ENCODE measurements at regions not wholly inside any gene's neighbourhood (a gene's known extent, or its start where the extent isn't known, plus 50 kb on each side); places are given as distances from the start of the nearest gene placed in this dataset.
"Not testable (repeated sequence)": the region's sequence is repeated elsewhere in the genome, so short reads cannot be mapped to it uniquely, and the experiment has no call there.

DNA sequence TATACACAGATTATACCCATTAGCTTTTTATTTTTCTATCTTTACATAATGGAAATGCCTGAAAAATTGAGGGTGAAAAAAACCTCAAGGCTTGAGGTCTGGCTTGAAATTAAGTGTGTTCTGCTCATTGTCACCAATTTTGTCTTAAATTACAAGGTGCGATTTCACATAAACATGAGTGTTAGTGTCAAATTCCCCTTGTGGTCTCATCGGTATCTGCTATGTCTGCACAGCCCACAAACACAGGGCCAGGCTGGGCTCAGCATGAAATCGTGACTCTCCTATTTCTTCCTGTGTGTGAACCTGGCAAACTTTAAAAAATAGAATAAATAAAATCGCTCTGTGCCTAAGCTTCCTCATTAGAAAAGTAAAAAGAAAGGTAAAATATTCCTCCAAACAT is 109.1 kb downstream of the CRLF2 start:
- no peak for DNase-seq (ENCODE audit: low read depth, low spot score)

DNA sequence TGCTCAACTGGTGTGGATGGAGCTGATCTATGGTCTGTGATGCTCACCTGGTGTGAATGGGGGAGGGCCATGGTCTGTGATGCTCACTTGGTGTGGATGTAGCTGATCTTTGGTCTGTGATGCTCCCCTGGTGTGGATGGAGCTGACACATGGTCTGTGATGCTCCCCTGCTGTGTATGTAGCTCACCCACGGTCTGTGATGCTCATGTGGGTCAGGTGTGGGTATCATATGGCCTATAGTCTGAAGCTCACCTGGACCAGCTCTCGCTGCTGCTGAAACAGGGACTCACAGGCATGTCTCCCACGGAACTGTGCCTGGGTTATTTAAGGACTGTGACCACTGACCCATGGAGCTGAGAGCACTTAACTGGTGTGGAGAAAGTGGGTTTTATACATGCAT is 109.7 kb downstream of the CRLF2 start:
- DNase-seq (ENCODE audit: low read depth, low spot score) = no peak

DNA sequence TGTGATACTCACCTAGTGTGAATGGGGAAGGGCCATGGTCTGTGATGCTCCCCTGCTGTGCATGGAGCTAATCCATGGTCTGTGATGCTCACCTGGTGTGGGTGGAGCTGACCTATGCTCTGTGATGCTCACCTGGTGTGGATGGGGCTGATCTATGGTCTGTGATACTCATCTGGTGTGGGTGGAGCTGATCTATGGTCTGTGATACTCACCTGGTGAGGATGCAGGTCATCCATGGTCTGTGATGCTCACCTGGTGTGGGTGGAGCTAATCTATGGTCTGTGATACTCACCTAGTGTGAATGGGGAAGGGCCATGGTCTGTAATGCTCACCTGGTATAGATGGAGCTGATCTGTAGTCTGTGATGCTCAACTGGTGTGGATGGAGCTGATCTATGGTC is 110.2 kb downstream of the CRLF2 start:
- not testable (repeated sequence) for DNase-seq (ENCODE audit: low read depth, low spot score)

DNA sequence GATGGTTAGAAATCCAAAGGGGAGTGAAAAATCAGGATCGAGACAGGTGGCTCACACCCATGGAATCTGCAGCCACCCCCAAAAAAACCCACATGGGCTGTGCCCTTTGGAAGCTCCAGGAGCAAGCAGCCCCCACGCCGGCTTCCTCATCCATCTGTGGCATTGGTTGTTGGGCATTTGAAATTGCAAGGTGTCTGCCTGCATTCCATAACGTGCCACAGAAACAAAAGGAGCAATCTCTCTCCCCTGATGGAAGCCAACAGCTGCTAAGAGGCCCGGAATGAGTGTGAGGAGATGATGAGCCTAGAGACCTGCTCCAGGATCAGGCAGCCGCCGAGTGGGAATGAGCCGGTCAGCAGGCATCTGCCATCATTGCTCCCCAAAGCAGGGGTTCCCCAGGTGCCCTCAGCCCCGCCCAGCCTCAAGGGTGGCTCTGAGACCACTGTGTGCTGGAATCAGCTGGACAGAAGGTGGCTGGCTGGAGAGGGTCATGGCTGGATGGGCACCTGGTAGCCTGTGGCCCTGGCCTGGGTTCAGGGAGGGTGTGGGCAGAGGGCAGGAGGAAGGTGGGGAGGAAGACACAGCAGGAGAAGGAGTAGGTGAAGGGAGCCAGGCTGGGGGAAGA is 113.2 kb downstream of the CRLF2 start:
- DNase-seq (ENCODE audit: low read depth, low spot score) = no peak

DNA sequence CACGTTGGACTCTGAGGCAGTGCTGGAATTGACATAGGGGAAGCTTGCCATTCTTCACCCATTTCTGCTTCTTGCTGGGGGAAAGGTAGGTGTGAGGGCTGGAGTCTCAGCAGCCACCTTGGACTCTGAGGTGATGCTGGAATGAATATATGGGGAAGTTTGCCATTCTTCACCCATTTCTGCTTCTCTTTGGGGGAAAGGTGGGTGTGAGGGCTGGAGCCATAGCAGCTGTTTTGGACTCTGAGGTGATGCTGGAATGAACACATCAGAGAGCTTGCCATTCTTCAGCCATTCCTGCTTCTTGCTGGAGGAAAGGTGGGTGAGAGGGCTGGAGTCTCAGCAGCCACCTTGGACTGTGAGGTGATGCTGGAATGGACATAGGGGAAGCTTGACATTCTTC is 115.1 kb downstream of the CRLF2 start:
- no peak for DNase-seq (ENCODE audit: low read depth, low spot score)

DNA sequence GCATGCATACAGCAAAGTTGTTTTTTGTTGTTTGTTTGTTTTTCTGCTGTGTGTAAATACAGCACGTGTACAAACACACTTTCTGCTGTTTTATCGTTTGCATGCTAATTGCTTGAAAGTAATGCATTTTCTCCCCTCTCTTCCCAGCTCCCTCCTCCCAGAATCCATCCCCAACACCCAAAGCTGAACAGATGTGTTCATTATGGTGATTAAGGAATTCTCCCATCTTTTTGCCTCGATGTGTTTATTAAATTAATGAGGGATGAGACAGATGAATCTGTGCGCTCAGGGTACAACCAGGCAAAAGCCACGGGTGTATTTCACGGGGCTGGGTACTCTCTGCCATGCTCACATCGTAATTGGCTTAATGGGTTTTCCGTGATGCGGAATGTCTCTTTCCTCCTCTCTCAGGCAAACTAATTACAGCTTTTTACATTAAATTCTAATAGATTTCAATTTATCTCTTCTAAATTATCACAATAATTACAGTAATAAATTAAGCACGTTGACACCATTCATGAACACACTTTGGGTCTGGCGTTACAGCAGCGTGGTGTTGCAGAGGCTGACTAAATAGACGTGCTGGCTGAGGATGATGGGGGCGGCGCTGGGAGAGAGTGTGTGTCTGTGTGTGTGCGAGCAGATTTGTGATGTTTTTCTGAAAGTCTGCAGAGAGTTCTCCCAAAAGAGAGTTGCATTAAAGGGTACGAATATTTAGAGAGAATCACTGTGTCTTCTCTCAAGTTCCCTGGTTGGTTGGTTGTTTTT is 117.7 kb downstream of the CRLF2 start:
- DNase-seq (ENCODE audit: low read depth, low spot score) = no peak

DNA sequence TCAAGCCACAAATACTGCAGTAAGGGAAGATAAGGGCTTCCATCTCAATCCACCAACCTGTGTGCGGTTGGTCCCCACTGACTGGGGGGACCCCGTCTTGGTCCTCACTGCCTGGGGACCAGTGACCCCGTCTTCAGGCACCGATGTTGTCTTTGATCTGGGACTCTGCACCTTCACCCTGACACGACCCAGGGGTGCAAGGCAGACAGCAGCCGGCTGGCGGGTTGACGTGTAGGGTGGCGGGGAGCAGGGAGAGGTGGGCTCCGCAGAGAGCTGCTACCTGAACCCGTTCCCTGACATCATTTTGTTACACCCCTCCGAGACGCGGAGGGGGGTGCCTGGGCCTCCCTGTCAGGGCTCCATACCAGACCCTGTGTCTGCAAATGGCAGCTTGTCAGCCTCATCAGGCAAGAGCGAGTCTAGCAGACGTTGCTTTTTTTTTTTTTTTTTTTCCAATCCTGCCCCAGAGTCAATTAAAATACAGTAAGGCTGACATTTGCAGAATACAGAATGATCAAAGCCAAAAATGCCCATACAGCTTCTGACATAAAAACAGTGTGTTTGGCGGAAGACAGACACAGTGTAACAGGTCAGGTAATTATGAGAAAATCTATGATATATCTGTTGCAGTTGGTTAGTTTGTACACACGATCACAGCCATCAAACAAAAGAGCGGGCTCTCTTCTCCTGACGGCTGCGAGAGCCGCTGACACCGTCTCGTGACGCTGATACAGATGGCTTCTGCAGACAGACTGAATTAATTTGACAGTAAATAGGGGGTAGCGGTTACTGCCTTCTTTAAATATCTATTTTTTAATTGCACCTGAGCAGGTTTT is 118.6 kb downstream of the CRLF2 start:
- no peak for DNase-seq (ENCODE audit: low read depth, low spot score)

DNA sequence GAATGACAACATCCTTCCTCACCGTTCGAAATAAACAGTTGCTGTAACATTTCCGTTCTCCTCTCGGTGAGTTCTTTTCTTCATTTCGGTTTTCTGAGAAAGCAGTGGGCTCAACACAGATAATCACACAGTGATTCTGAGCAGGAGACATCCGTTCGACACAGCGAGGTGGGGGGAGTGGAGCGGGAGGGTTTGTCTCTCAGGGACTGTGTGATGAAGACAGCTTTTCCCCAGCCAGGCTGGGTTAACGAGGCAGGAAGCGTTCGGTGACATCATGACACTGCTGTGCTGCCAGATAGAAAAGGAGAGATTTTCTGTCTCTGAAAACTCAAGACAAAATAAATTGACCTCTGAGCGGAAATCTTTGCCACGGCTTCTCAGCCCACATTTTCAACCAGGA is 119.3 kb downstream of the CRLF2 start:
- DNase-seq (ENCODE audit: low read depth, low spot score) = no peak

DNA sequence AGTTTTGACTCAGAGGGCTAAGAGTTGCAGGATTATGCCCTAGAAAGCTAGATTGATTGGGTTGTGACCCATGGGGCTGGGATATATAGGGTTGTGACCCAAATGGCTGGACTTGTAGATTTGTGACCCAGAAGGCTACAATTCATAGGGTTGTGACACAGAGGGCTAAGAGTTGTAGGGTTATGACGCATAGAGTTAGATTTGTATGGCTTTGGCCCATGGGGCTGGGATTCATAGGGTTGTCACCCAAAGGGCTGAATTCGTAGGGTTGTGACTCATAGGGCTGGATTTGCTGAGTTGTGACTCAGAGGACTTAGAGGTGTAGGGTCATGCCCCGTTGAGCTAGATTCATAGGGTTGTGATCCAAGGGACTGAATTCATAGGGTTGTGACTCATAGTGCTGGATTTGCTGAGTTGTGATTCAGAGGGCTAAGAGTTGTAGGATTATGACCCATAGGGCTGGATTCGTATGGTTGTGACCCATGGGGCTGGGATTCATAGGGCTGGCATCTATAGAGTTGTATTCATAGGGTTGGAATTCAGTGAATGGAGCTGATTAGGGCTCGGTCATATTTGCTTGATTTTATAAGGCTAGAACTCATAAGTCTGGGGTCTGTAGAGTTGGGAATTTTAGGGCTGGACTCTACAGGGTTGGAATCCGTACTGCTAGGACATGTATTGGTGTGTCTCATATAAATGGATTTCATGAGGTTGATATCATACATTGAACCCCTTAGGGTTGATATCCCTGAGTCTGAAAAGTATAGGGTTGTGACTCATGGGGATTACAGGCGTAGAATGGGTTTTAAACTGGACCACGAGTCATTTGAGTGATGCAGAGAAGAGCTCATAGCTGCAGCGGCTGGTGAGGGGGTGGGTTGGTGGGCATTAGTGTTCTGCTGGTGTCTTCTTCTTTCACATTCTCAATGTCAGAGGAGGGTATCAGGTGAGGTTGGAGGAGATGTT is 125.7 kb downstream of the CRLF2 start:
- no peak for DNase-seq (ENCODE audit: low read depth, low spot score)

DNA sequence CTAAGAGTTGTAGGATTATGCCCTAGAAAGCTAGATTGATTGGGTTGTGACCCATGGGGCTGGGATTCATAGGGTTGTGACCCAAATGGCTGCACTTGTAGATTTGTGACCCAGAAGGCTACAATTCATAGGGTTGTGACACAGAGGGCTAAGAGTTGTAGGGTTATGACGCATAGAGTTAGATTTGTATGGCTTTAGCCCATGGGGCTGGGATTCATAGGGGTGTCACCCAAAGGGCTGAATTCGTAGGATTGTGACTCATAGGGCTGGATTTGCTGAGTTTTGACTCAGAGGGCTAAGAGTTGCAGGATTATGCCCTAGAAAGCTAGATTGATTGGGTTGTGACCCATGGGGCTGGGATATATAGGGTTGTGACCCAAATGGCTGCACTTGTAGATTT is 126.6 kb downstream of the CRLF2 start:
- not testable (repeated sequence) for DNase-seq (ENCODE audit: low read depth, low spot score)

DNA sequence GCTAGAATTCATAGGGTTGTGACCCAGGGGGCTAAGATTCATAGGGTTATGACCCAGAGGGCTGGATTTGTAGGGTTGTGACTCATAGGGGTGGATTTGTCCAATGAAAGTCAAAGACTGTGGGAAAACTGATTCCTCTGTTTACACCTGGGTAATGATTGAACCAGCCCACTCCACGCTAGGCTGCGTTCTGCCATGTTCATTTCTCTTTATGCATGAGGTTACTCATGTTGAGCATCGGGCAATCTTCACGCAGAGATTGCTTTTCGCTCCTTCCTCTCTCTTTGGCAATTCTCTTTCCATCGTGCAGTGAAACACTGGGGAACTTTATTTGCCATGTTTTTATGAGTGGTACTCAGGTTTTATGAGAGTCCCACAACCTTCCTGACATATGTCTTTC is 127.8 kb downstream of the CRLF2 start:
- DNase-seq (ENCODE audit: low read depth, low spot score) = no peak

DNA sequence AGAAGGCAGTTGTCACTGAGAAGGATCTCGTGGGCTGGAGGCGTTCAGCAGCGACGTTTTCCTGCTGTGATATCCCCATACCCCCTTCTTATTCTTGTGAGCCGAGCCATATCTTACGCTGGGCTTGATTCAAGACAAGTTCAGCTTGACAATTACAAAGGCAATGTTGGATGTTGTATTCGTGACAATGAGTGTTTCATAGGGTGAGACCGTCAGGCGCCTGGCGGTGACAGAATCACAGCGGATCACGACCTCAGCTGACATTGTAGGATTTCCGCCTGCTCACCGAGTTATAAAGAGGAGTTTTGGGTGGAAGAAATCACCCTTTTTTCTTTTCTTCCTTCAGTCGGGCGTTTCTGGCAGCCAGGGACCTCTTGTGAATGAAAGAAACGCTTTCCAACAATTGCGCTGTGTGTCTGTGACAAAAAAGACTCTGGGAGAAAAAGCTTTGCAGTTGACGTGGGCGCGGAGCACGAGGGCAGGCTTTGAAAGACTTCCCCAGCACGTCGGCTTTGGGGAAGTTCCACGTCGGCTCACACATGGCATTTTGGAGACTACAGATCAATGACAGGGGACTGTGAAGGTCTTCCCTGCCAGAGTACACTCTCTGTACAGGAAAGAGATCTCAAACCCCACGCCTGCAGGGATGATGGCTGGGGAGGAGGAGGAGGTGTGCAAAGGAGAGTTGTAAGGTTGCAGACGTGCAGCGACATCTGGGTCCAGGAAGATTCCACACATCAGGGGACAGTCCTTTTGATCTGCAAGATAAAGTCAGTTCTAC is 135.4 kb downstream of the CRLF2 start:
- DNase-seq (ENCODE audit: low read depth, low spot score) = no peak

DNA sequence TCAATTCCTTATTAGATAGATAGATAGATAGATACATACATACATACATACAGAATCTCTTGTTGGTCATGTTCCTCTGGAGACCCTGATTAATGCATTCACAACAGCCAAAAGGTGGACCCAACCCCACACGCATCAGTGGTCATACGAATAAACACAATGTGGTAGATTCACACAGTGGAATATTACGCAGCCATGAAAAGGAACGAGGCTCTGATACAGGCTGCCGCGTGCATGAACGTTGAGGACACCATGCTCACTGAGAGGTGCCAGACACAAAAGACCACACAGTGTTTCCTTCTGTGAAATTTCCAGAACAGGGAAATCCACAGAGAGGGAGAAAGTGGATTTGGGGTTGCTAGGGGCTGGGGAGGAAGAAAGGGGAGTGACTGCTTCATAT is 136.7 kb downstream of the CRLF2 start:
- DNase-seq (ENCODE audit: low read depth, low spot score) = no peak

DNA sequence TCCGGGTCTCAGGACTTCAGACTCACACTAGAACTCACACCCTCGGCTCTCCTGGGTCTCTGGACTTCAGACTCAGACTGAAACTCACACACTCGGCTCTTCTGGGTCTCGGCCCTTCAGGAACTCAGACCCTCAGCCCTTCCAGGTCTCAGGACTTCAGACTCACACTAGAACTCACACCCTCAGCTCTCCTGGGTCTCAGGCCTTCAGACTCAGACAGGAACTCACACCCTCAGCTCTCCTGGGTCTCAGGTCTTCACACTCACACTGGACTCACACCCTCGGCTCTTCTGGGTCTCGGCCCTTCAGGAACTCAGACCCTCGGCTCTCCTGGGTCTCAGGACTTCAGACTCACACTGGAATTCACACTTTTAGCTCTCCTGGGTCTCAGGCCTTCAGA is 137.3 kb downstream of the CRLF2 start:
- DNase-seq (ENCODE audit: low read depth, low spot score) = no peak

DNA sequence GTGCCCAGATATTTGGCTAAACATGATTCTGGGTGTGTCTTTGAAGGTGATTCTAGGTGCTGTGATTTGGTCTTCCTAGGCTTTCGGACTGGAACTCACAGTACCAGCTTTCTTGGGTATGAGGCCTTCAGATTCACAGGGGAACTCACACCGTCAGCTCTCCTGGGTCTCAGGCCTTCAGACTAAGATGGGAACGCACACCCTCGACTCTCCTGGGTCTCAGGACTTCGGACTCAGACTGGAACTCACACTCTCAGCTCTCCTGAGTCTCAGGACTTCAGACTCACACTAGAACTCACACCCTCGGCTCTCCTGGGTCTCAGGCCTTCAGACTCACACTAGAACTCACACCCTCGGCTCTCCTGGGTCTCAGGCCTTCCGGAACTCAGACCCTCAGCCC is 137.7 kb downstream of the CRLF2 start:
- DNase-seq (ENCODE audit: low read depth, low spot score) = no peak

DNA sequence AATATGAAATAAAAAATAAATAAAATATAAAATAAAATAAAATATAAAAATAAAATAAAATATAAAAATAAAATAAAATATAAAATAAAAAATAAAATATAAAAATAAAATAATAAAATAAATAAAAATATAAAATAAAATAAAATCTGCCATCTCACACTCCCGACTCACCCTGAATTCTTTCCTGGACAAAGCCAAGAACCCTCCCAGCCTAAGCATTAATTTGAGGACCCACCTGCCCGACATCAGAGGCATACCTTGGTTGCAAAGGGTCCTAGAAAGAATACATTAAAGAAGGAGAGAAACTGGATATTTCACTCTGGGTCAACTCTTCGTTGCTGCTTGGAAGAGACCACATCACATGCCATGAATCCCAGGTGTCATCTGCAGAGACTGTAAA is 138.3 kb downstream of the CRLF2 start:
- DNase-seq (ENCODE audit: low read depth, low spot score) = no peak

DNA sequence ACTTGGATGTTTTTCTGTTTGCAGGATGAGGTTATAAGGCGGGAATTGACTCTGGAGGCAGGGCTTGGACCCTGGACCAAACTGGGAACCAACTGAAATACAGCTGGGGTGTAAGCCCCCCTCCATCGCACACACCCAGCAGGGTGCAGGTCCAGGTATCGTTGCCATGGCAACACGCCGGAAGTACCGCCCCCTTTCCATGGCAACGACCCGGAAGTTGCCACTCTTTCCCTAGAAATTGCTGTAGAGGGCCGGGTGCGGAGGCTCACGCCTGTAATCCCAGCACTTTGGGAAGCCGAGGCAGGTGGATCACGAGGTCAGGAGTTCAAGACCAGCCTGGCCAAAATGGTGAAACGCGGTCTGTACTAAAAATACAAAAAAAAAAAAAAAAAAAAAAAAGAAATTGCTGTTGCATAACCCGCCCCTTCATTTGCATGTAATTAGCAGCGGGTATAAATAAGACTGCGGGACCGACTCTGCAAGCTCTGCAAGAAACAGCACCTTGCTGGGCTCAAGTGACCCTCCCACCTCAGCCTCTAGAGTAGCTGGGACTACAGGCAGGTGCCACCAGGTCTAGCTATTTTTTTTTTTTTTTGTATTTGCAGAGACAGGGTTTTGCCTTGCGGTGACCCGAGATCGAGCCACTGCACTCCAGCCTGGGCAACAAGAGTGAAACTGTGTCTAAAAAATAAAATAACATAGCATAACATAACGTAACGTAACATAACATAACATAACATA is 139.6 kb downstream of the CRLF2 start:
- no peak for DNase-seq (ENCODE audit: low read depth, low spot score)

DNA sequence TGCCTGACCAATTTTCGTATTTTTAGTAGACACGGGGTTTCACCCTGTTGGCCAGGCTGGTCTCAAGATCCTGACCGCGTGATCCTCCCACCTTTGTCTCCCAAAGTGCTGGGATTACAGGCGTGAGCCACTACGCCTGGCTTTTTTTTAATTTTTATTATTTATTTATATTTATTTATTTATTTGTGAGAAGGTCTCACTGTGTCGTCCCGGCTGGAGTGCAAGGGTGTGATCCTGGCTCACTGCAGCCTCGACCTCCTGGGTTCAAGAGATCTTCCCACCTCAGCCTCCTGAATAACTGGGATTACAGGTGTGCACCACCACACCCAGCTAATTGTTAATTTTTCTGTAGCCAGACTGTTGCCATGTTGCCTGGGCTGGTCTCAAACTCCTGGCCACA is 141.1 kb downstream of the CRLF2 start:
- DNase-seq (ENCODE audit: low read depth, low spot score) = no peak

DNA sequence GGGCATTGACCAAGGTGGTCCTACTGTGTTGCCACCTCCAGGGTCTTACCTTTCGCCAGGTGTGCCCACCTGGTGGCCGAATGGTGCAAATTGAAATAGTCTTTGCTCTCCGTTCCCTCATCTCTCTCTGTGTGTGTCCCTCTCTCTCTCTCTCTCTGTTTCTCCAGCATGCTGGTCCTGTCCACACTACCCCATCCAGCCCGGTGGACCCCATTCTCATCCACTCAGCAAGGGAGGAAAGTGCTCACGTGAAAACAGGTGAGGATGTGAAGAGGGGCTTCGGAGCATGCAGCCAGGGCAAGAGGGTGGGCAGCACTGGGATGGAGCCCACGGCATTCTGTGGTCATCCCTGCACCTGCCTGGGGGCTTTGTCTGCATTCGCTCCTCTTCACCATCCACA is 150.1 kb downstream of the CRLF2 start:
- no peak for DNase-seq (ENCODE audit: low read depth, low spot score)

DNA sequence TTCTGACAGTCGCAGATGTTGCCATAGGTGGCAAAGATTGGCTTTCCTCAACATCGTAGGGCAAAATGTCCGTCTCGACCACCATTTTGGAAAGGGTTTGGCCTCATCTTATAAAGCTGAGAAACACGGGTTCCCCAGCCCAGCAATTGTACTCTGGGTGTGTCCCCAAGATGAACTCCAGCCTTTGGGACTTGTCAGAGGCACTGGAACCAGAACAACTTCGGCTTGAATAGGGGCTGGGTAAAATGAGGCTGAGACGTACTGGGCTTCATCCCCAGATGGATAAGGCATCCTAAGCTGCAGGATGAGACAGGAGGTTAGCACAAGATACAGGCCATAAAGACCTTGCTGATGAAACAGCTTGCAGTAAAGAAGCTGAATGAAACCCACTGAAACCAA is 151.9 kb downstream of the CRLF2 start:
- DNase-seq (ENCODE audit: low read depth, low spot score) = no peak

Data from smooth muscle cell of the brain vasculature (primary cell).